ENCODE measurements at regions not wholly inside any gene's neighbourhood (a gene's known extent, or its start where the extent isn't known, plus 50 kb on each side); places are given as distances from the start of the nearest gene placed in this dataset.

- ATAC-seq (no peak), DNase-seq (ENCODE audit: low read depth, low spot score) (no peak)
- no peak overlapping the region for H2AFZ ChIP-seq (ENCODE audit: low read depth, low read length, poor library complexity, severe bottlenecking)
- H3K79me2 ChIP-seq (ENCODE audit: insufficient read depth, low read length): no peaks in the 10 kb centered on the region
- no peak overlapping the region for H3K9ac ChIP-seq (ENCODE audit: low read length)
- BruUV-seq (replicated peaks): no TSS peak
- intact Hi-C loops (cut with micrococcal nuclease): no loop called here
- H3K4me1 ChIP-seq (ENCODE audit: control insufficient read depth in 1 of 2, insufficient read depth in 2 of 2, low read length in 2 of 2): no peaks in the 10 kb centered on the region
- H3K36me3 ChIP-seq (ENCODE audit: control insufficient read depth in 1 of 2, insufficient read depth in 2 of 2, low read length in 2 of 2): no peaks in the 10 kb centered on the region
- no peak for TF ChIP-seq POLR2A (IDR thresholded peaks at IDR 0.05; ENCODE audit: borderline replicate concordance, extremely low read depth, insufficient read depth, insufficient read length)
- no peak for TF ChIP-seq SP1 (IDR thresholded peaks at IDR 0.05; ENCODE audit: low read depth)
- TF ChIP-seq ZFX (IDR thresholded peaks at IDR 0.05): no peak
- no peak for TF ChIP-seq SIN3A (IDR thresholded peaks at IDR 0.05; ENCODE audit: low read depth)
- TF ChIP-seq FOSL1 (IDR thresholded peaks at IDR 0.05; ENCODE audit: low read depth): no peak
- TF ChIP-seq, protein P1, sequence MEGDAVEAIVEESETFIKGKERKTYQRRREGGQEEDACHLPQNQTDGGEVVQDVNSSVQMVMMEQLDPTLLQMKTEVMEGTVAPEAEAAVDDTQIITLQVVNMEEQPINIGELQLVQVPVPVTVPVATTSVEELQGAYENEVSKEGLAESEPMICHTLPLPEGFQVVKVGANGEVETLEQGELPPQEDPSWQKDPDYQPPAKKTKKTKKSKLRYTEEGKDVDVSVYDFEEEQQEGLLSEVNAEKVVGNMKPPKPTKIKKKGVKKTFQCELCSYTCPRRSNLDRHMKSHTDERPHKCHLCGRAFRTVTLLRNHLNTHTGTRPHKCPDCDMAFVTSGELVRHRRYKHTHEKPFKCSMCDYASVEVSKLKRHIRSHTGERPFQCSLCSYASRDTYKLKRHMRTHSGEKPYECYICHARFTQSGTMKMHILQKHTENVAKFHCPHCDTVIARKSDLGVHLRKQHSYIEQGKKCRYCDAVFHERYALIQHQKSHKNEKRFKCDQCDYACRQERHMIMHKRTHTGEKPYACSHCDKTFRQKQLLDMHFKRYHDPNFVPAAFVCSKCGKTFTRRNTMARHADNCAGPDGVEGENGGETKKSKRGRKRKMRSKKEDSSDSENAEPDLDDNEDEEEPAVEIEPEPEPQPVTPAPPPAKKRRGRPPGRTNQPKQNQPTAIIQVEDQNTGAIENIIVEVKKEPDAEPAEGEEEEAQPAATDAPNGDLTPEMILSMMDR (IDR thresholded peaks at IDR 0.05 in 2 of 3, conservative IDR thresholded peaks at IDR 0.05 in 1 of 3; ENCODE audit: borderline replicate concordance in 1 of 3, insufficient read depth in 1 of 3, low read depth in 2 of 3, low read length in 2 of 3): no peak
- TF ChIP-seq RAD21 (IDR thresholded peaks at IDR 0.05; ENCODE audit: low read depth): no peak
- no peak for TF ChIP-seq ZBTB33 (IDR thresholded peaks at IDR 0.05; ENCODE audit: extremely low read depth, insufficient replicate concordance, low read length)
- no peak for TF ChIP-seq CEBPB (IDR thresholded peaks at IDR 0.05; ENCODE audit: low read depth)
- TF ChIP-seq ELF1 (IDR thresholded peaks at IDR 0.05; ENCODE audit: borderline replicate concordance, low read depth): no peak
- TF ChIP-seq, protein P2, sequence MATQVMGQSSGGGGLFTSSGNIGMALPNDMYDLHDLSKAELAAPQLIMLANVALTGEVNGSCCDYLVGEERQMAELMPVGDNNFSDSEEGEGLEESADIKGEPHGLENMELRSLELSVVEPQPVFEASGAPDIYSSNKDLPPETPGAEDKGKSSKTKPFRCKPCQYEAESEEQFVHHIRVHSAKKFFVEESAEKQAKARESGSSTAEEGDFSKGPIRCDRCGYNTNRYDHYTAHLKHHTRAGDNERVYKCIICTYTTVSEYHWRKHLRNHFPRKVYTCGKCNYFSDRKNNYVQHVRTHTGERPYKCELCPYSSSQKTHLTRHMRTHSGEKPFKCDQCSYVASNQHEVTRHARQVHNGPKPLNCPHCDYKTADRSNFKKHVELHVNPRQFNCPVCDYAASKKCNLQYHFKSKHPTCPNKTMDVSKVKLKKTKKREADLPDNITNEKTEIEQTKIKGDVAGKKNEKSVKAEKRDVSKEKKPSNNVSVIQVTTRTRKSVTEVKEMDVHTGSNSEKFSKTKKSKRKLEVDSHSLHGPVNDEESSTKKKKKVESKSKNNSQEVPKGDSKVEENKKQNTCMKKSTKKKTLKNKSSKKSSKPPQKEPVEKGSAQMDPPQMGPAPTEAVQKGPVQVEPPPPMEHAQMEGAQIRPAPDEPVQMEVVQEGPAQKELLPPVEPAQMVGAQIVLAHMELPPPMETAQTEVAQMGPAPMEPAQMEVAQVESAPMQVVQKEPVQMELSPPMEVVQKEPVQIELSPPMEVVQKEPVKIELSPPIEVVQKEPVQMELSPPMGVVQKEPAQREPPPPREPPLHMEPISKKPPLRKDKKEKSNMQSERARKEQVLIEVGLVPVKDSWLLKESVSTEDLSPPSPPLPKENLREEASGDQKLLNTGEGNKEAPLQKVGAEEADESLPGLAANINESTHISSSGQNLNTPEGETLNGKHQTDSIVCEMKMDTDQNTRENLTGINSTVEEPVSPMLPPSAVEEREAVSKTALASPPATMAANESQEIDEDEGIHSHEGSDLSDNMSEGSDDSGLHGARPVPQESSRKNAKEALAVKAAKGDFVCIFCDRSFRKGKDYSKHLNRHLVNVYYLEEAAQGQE (IDR thresholded peaks at IDR 0.05; ENCODE audit: low read depth): no peak
- no peak for TF ChIP-seq YY1 (IDR thresholded peaks at IDR 0.05; ENCODE audit: extremely low read depth, insufficient replicate concordance, low read depth, low read length)
- no peak for TF ChIP-seq EZH2 (IDR thresholded peaks at IDR 0.05)
- no peak for TF ChIP-seq TCF7L2 (IDR thresholded peaks at IDR 0.05; ENCODE audit: borderline replicate concordance, extremely low read depth, insufficient read depth, insufficient read length)
- no peak for TF ChIP-seq SRF (IDR thresholded peaks at IDR 0.05; ENCODE audit: low read depth)
- no peak for TF ChIP-seq ZNF274 (IDR thresholded peaks at IDR 0.05; ENCODE audit: low read depth, low read length)
- no peak for TF ChIP-seq EGR1 (IDR thresholded peaks at IDR 0.05; ENCODE audit: low read depth)
- no peak overlapping the region for H3K4me3 ChIP-seq (replicated peaks in 1 of 2; ENCODE audit: low read depth in 1 of 2, low read length in 2 of 2)
- H4K20me1 ChIP-seq (ENCODE audit: insufficient read depth): no peaks in the 10 kb centered on the region
- H3K27me3 ChIP-seq (ENCODE audit: insufficient read depth, low read length): no peaks in the 10 kb centered on the region
- POLR2A ChIA-PET: no interaction called here
- RAD21 ChIA-PET (ENCODE audit: low non-redundant PET in 1 of 2, low total read pairs in 2 of 2, uncharacterized antibody in 2 of 2, unreplicated experiment in 2 of 2): no interaction called here
- H3K9me3 ChIP-seq (ENCODE audit: control insufficient read depth in 1 of 2, insufficient read depth in 1 of 2, low read depth in 1 of 2, low read length in 2 of 2): peaks cover 0 to 10% of the 10 kb centered on the region in 2 experiments; a peak in 1 of 4 replicates
- H3K27ac ChIP-seq (ENCODE audit: low read depth, low read length): no peak overlapping the region
- no peak overlapping the region for H3K4me2 ChIP-seq (ENCODE audit: low read length)
- CTCF ChIA-PET: no interaction called here
- H3K9me2 ChIP-seq (ENCODE audit: insufficient read depth): no peaks in the 10 kb centered on the region
Measured at GRCh38 chr18:27261769-27262549, 76.9 kb upstream of the CHST9 start.

All from HCT116 (cell line).